SK-N-SH treated with all-trans-retinoic acid at 6 μM for 48 hours (cell line): ENCODE measurements at regions not wholly inside any gene's neighbourhood (a gene's known extent, or its start where the extent isn't known, plus 50 kb on each side); places are given as distances from the start of the nearest gene placed in this dataset.

Experiments used
- ATAC-seq: fragments of 200-7000 bp; cut with Tn5 transposase; 3 replicates; pipeline ENCODE4 v1.9.1; 2020; ENCODE audit warnings: mild to moderate bottlenecking, moderate library complexity
- BACH2 ChIP-seq: fragments of 250-450 bp; sonication (Bioruptor Pico); IDR thresholded peaks from 2 replicates; pipeline ENCODE4 v1.9.0; 2021; ENCODE audit warnings: mild to moderate bottlenecking, borderline replicate concordance
- CREB5 ChIP-seq: fragments of 250-450 bp; sonication (Bioruptor Pico); IDR thresholded peaks from 2 replicates; pipeline ENCODE4 v1.5.1; 2020; ENCODE audit warnings: low read depth, mild to moderate bottlenecking, moderate library complexity
- CSDC2 ChIP-seq: fragments of 250-450 bp; sonication (Bioruptor Pico); IDR thresholded peaks from 2 replicates; pipeline ENCODE4 v1.5.0; 2020; ENCODE audit warnings: mild to moderate bottlenecking, moderate library complexity
- GLIS3 ChIP-seq: fragments of 250-450 bp; sonication (Bioruptor Pico); IDR thresholded peaks from 2 replicates; pipeline ENCODE4 v1.5.0; 2020; ENCODE audit warnings: mild to moderate bottlenecking, moderate library complexity
- PPARA ChIP-seq: fragments of 250-450 bp; sonication (Bioruptor Pico); IDR thresholded peaks from 2 replicates; pipeline ENCODE4 v1.5.0; 2020; ENCODE audit warnings: mild to moderate bottlenecking, borderline replicate concordance
- SNAI2 ChIP-seq: fragments of 250-450 bp; sonication (Bioruptor Pico); IDR thresholded peaks from 2 replicates; pipeline ENCODE4 v1.5.0; 2020; ENCODE audit warnings: mild to moderate bottlenecking, moderate library complexity
- TCF4 ChIP-seq: fragments of 250-450 bp; sonication (Bioruptor Pico); IDR thresholded peaks from 2 replicates; pipeline ENCODE4 v1.8.0; 2021; ENCODE audit warnings: mild to moderate bottlenecking, moderate library complexity, borderline replicate concordance
- ZNF8 ChIP-seq: fragments of 450-650 bp; formaldehyde crosslinking; IDR thresholded peaks from 2 replicates; pipeline ENCODE4 v1.5.0; 2020; ENCODE audit warnings: mild to moderate bottlenecking, moderate library complexity

- TF ChIP-seq CREB5 (no peak), SNAI2 (no peak), BACH2 (CRISPR knock-in tag) (no peak), PPARA (CRISPR knock-in tag) (no peak), GLIS3 (CRISPR knock-in tag) (no peak), CSDC2 (CRISPR knock-in tag) (no peak), TCF4 (CRISPR knock-in tag) (no peak)
Measured at GRCh38 chr9:24608599-24608998, 62.9 kb upstream of the IZUMO3 start (continued).

- ATAC-seq: no peak
- no peak for TF ChIP-seq ZNF8 (CRISPR knock-in tag)
- TF ChIP-seq, all 23 proteins: peak for 0
Measured at GRCh38 chr9:24602693-24603352, 57.1 kb upstream of the IZUMO3 start.
